IMR-90 (cell line): ENCODE measurements at regions not wholly inside any gene's neighbourhood (a gene's known extent, or its start where the extent isn't known, plus 50 kb on each side); places are given as distances from the start of the nearest gene placed in this dataset.

Source experiments
- ATAC-seq: fragments of 200-7000 bp; cut with Tn5 transposase; 2 replicates; pipeline ENCODE4 v1.9.1; 2020; ENCODE audit warnings: low read depth, mild to moderate bottlenecking, moderate library complexity
- BruUV-seq: library from RNA; stranded (reverse); fragments of 400-500 nt; replicated peaks from 2 replicates; lab custom pipeline; 2021; lab: Mats Ljungman, UMichigan
- CTCF ChIA-PET: fragments of 300-600 bp; formaldehyde crosslinking; extraction: SDS; loops from one replicate; lab custom pipeline; 2021; ENCODE audit warnings: antibody characterized with exemption; lab: Yijun Ruan, JAX
- POLR2A ChIA-PET: fragments of 300-600 bp; sonication (Branson Sonifier 250); formaldehyde crosslinking; loops from one replicate; lab custom pipeline; 2022; ENCODE audit warnings: antibody characterized with exemption; ENCODE audit not compliant: unreplicated experiment; lab: Charles Lee
- DNase-seq: peaks from one replicate; pipeline ENCODE4 v3.0.0; 2013
- H2AFZ ChIP-seq: replicated peaks from 2 replicates; pipeline ENCODE3; 2013; ENCODE audit warnings: low read length, mild to moderate bottlenecking; ENCODE audit not compliant: poor library complexity
- H2AK5ac ChIP-seq: 2 replicates; pipeline ENCODE4 v1.6.1; 2013; ENCODE audit warnings: low read depth, low read length, inconsistent platforms
- H2AK9ac ChIP-seq: replicated peaks from 2 replicates; pipeline ENCODE3; 2013; ENCODE audit warnings: mild to moderate bottlenecking, low read depth, low read length, moderate library complexity; ENCODE audit not compliant: poor library complexity
- H2BK120ac ChIP-seq: 2 replicates; pipeline ENCODE4 v1.6.1; 2013; ENCODE audit warnings: low read depth, low read length, inconsistent platforms
- H2BK15ac ChIP-seq: 3 replicates; pipeline ENCODE4 v1.6.1; 2013; ENCODE audit warnings: low read depth, low read length, inconsistent platforms
- H2BK20ac ChIP-seq: 2 replicates; pipeline ENCODE4 v1.6.1; 2013; ENCODE audit warnings: low read depth, mild to moderate bottlenecking, inconsistent platforms, low read length, moderate library complexity
- H2BK5ac ChIP-seq: 2 replicates; pipeline ENCODE4 v1.6.1; 2013; ENCODE audit warnings: mild to moderate bottlenecking, low read depth, low read length, inconsistent platforms; ENCODE audit not compliant: poor library complexity, severe bottlenecking
- H3K14ac ChIP-seq: replicated peaks from 2 replicates; pipeline ENCODE4 v1.6.1; 2013; ENCODE audit warnings: low read depth, low read length, inconsistent platforms
- H3K18ac ChIP-seq: 2 replicates; pipeline ENCODE4 v1.6.1; 2013; ENCODE audit warnings: low read depth, low read length, control low read depth
- H3K23ac ChIP-seq: 2 replicates; pipeline ENCODE4 v1.6.1; 2013; ENCODE audit warnings: low read depth, low read length, inconsistent platforms
- H3K27ac ChIP-seq: 2 replicates; pipeline ENCODE4 v1.5.1; 2013; ENCODE audit warnings: mild to moderate bottlenecking, control low read depth, low read length; ENCODE audit not compliant: insufficient read depth
- H3K27me3 ChIP-seq: 2 replicates; pipeline ENCODE4 v1.6.1; 2013; ENCODE audit warnings: low read length; ENCODE audit not compliant: control insufficient read depth, insufficient read depth
- H3K36me3 ChIP-seq: 2 replicates; pipeline ENCODE4 v1.6.1; 2013; ENCODE audit warnings: low read length, mixed read lengths; ENCODE audit not compliant: control insufficient read depth, insufficient read depth
- H3K4ac ChIP-seq: 2 replicates; pipeline ENCODE4 v1.6.1; 2013; ENCODE audit warnings: low read depth, low read length, inconsistent platforms
- H3K4me1 ChIP-seq: 2 replicates; pipeline ENCODE4 v1.6.1; 2013; ENCODE audit warnings: low read length, mixed read lengths; ENCODE audit not compliant: control insufficient read depth, insufficient read depth
- H3K4me2 ChIP-seq: 2 replicates; pipeline ENCODE4 v1.6.1; 2013; ENCODE audit warnings: low read depth, mild to moderate bottlenecking, control low read depth, low read length, moderate library complexity
- H3K4me3 ChIP-seq: 2 replicates; pipeline ENCODE4 v1.5.1; 2013; ENCODE audit warnings: low read depth, mild to moderate bottlenecking, control low read depth, low read length, moderate library complexity; ENCODE audit not compliant: insufficient read depth
- H3K56ac ChIP-seq: 2 replicates; pipeline ENCODE4 v1.6.1; 2013; ENCODE audit warnings: low read length, inconsistent platforms; ENCODE audit not compliant: insufficient read depth; ENCODE audit errors: extremely low read depth
- H3K79me1 ChIP-seq, 2 experiments: 2 replicates each; pipeline ENCODE4 v1.6.1; 2013; ENCODE audit warnings: low read length in 2 of 2, inconsistent platforms in 1 of 2, low read depth in 1 of 2
- H3K9ac ChIP-seq: 2 replicates; pipeline ENCODE4 v1.6.1; 2013; ENCODE audit warnings: low read depth, low read length, control low read depth
- H3K9me1 ChIP-seq: 2 replicates; pipeline ENCODE4 v1.6.1; 2013; ENCODE audit warnings: low read length, inconsistent platforms; ENCODE audit not compliant: insufficient read depth
- H3K9me3 ChIP-seq: 2 replicates; pipeline ENCODE4 v1.6.1; 2013; ENCODE audit warnings: low read length; ENCODE audit not compliant: control insufficient read depth, insufficient read depth
- H4K20me1 ChIP-seq: 2 replicates; pipeline ENCODE4 v1.6.1; 2013; ENCODE audit warnings: low read length, inconsistent platforms; ENCODE audit not compliant: insufficient read depth
- H4K5ac ChIP-seq: 2 replicates; pipeline ENCODE4 v1.6.1; 2013; ENCODE audit warnings: mild to moderate bottlenecking, low read depth, low read length, control low read depth
- H4K8ac ChIP-seq, 2 experiments: 2 replicates each; pipeline ENCODE4 v1.6.1; 2013; ENCODE audit warnings: low read depth in 2 of 2, low read length in 2 of 2, control low read depth in 1 of 2, inconsistent platforms in 1 of 2
- H4K91ac ChIP-seq: 2 replicates; pipeline ENCODE4 v1.6.1; 2013; ENCODE audit warnings: low read depth, low read length, inconsistent platforms; ENCODE audit not compliant: insufficient read depth
- BHLHE40 ChIP-seq: fragments of 150-350 bp; IDR thresholded peaks from 2 replicates; pipeline ENCODE4 v1.6.1; 2016; ENCODE audit warnings: mild to moderate bottlenecking, low read depth, low read length
- CEBPB ChIP-seq: IDR thresholded peaks from 2 replicates; pipeline ENCODE4 v1.6.1; 2012; ENCODE audit warnings: low read depth, low read length, improper control_type of control experiment
- CHD1 ChIP-seq: IDR thresholded peaks from 2 replicates; pipeline ENCODE4 v1.6.1; 2012; ENCODE audit warnings: low read depth, low read length, improper control_type of control experiment
- FOS ChIP-seq: fragments of 150-350 bp; IDR thresholded peaks from 2 replicates; pipeline ENCODE4 v1.6.1; 2016; ENCODE audit warnings: low read depth, low read length
- MAFK ChIP-seq: IDR thresholded peaks from 2 replicates; pipeline ENCODE4 v1.6.1; 2012; ENCODE audit warnings: low read depth, low read length, improper control_type of control experiment
- MAZ ChIP-seq: IDR thresholded peaks from 2 replicates; pipeline ENCODE4 v1.6.1; 2012; ENCODE audit warnings: low read depth, mild to moderate bottlenecking, low read length, improper control_type of control experiment, moderate library complexity, borderline replicate concordance
- MXI1 ChIP-seq: IDR thresholded peaks from 2 replicates; pipeline ENCODE4 v1.6.1; 2012; ENCODE audit warnings: low read depth, mild to moderate bottlenecking, low read length, moderate library complexity, borderline replicate concordance
- NFE2L2 ChIP-seq: fragments of 150-350 bp; IDR thresholded peaks from 2 replicates; pipeline ENCODE4 v1.6.1; 2016; ENCODE audit warnings: low read depth, mild to moderate bottlenecking, low read length
- POLR2A ChIP-seq: IDR thresholded peaks from 2 replicates; pipeline ENCODE4 v1.6.1; 2012; ENCODE audit warnings: mild to moderate bottlenecking, low read depth, low read length
- RAD21 ChIP-seq: IDR thresholded peaks from 2 replicates; pipeline ENCODE4 v1.6.1; 2012; ENCODE audit warnings: low read length, improper control_type of control experiment
- RCOR1 ChIP-seq: IDR thresholded peaks from 2 replicates; pipeline ENCODE4 v1.6.1; 2012; ENCODE audit warnings: mild to moderate bottlenecking, low read length, improper control_type of control experiment; ENCODE audit not compliant: insufficient replicate concordance
- RFX5 ChIP-seq: IDR thresholded peaks from 2 replicates; pipeline ENCODE4 v1.8.0; 2012; ENCODE audit warnings: low read depth, mild to moderate bottlenecking, low read length, moderate library complexity
- SMC3 ChIP-seq: fragments of 150-350 bp; IDR thresholded peaks from 2 replicates; pipeline ENCODE4 v1.6.1; 2016; ENCODE audit warnings: low read depth, mild to moderate bottlenecking, antibody characterized with exemption, low read length, moderate library complexity
- dilution Hi-C: fragments of 300-500 bp; cut with HindIII; formaldehyde crosslinking; loops from one replicate; pipeline ENCODE4 v1.14.3; 2018; ENCODE audit warnings: low sequenced_read_pairs; ENCODE audit not compliant: unreplicated experiment
- in situ Hi-C: fragments of 300-500 bp; cut with MboI; formaldehyde crosslinking; loops from 3 replicates; pipeline ENCODE4 v1.14.3; 2019; ENCODE audit warnings: low sequenced_read_pairs, inconsistent platforms, mixed read lengths
- intact Hi-C: fragments of 100-400 bp; cut with micrococcal nuclease; formaldehyde crosslinking; loops from 2 replicates; pipeline ENCODE4 v1.10.0; 2022
- TF ChIP-seq, protein P1 (sequence below): conservative IDR thresholded peaks from 2 replicates; pipeline ENCODE4 v1.5.1; 2012; ENCODE audit warnings: mild to moderate bottlenecking, low read depth, low read length, improper control_type of control experiment
- TF ChIP-seq, protein P2 (sequence below): fragments of 150-350 bp; IDR thresholded peaks from 2 replicates; pipeline ENCODE4 v1.6.1; 2017; ENCODE audit warnings: mild to moderate bottlenecking, antibody characterized with exemption, low read length, low read depth
- TF ChIP-seq, protein P3 (sequence below): fragments of 150-350 bp; IDR thresholded peaks from 2 replicates; pipeline ENCODE4 v1.6.1; 2016; ENCODE audit warnings: low read depth, mild to moderate bottlenecking, low read length, moderate library complexity, borderline replicate concordance

DNA sequence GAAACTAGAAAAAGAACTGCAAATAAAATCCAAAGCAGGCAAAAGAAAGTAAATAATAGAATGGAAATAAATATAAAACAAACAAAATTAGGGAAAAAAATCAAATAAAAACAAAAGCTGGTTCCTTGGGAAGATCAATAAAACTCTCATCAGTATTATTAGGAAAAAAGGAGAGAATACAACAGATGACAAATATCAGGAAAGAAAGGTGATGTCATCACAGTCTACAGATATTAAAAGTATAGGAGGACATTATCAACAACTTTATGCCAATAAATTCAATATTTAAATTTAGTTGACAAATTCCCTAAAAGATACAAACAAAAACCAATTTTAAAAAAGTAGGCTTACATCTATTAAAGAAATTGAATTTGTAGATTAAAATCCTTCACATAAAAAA lies 107.4 kb upstream of the FOXN3 start:
- POLR2A ChIA-PET, result no interaction called here
- intact Hi-C loops (no loop called here), in situ Hi-C loops (no loop called here), dilution Hi-C loops (no loop called here)
- no peak overlapping the region for H2AK9ac ChIP-seq
- peaks cover 3% of the 10 kb centered on the region for H3K9me3 ChIP-seq
- no peak for DNase-seq
- H3K36me3 ChIP-seq, result no peaks in the 10 kb centered on the region
- H3K27me3 ChIP-seq, result no peaks in the 10 kb centered on the region
- no peak overlapping the region for H3K18ac ChIP-seq
- no peak overlapping the region for H3K27ac ChIP-seq
- H3K79me1 ChIP-seq, result peaks cover 6 to 17% of the 10 kb centered on the region in 2 experiments
- H4K8ac ChIP-seq, result no peak overlapping the region
- peaks cover 2% of the 10 kb centered on the region for H3K4me1 ChIP-seq
- no peak overlapping the region for H3K23ac ChIP-seq
- CTCF ChIA-PET, result no interaction called here
- no peak overlapping the region for H2BK20ac ChIP-seq
- no peak overlapping the region for H2BK120ac ChIP-seq
- ATAC-seq, result no peak
- no peak overlapping the region for H3K9ac ChIP-seq
- H2BK5ac ChIP-seq, result no peak overlapping the region
- no peak overlapping the region for H2BK15ac ChIP-seq
- no peak overlapping the region for H2AK5ac ChIP-seq
- H3K4me3 ChIP-seq, result no peak overlapping the region
- no peaks in the 10 kb centered on the region; the same call in 1 of the 2 replicates for H4K20me1 ChIP-seq
- no peak overlapping the region for H4K5ac ChIP-seq
- H3K4ac ChIP-seq, result no peak overlapping the region
- H3K14ac ChIP-seq, result no peak overlapping the region
- H3K4me2 ChIP-seq, result no peak overlapping the region
- TF ChIP-seq RCOR1, result no peak
- no peak for TF ChIP-seq MXI1
- TF ChIP-seq CHD1, result no peak
- TF ChIP-seq POLR2A, result no peak
- TF ChIP-seq, protein P1, sequence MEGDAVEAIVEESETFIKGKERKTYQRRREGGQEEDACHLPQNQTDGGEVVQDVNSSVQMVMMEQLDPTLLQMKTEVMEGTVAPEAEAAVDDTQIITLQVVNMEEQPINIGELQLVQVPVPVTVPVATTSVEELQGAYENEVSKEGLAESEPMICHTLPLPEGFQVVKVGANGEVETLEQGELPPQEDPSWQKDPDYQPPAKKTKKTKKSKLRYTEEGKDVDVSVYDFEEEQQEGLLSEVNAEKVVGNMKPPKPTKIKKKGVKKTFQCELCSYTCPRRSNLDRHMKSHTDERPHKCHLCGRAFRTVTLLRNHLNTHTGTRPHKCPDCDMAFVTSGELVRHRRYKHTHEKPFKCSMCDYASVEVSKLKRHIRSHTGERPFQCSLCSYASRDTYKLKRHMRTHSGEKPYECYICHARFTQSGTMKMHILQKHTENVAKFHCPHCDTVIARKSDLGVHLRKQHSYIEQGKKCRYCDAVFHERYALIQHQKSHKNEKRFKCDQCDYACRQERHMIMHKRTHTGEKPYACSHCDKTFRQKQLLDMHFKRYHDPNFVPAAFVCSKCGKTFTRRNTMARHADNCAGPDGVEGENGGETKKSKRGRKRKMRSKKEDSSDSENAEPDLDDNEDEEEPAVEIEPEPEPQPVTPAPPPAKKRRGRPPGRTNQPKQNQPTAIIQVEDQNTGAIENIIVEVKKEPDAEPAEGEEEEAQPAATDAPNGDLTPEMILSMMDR, result no peak
- TF ChIP-seq RFX5, result no peak
- no peak for TF ChIP-seq NFE2L2
- TF ChIP-seq RAD21, result no peak
- TF ChIP-seq, protein P2, sequence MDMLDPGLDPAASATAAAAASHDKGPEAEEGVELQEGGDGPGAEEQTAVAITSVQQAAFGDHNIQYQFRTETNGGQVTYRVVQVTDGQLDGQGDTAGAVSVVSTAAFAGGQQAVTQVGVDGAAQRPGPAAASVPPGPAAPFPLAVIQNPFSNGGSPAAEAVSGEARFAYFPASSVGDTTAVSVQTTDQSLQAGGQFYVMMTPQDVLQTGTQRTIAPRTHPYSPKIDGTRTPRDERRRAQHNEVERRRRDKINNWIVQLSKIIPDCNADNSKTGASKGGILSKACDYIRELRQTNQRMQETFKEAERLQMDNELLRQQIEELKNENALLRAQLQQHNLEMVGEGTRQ, result no peak
- TF ChIP-seq CEBPB, result no peak
- no peak for TF ChIP-seq SMC3
- no peak for TF ChIP-seq MAFK
- no peak for TF ChIP-seq FOS
- TF ChIP-seq MAZ, result no peak
- TF ChIP-seq, protein P3, sequence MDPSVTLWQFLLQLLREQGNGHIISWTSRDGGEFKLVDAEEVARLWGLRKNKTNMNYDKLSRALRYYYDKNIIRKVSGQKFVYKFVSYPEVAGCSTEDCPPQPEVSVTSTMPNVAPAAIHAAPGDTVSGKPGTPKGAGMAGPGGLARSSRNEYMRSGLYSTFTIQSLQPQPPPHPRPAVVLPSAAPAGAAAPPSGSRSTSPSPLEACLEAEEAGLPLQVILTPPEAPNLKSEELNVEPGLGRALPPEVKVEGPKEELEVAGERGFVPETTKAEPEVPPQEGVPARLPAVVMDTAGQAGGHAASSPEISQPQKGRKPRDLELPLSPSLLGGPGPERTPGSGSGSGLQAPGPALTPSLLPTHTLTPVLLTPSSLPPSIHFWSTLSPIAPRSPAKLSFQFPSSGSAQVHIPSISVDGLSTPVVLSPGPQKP, result no peak
- no peak for TF ChIP-seq BHLHE40
- peaks cover 2% of the 10 kb centered on the region; the same call in 1 of the 2 replicates for H3K9me1 ChIP-seq
- no TSS peak for BruUV-seq
- no peak overlapping the region for H3K56ac ChIP-seq
- no peak overlapping the region for H2AFZ ChIP-seq
- no peak overlapping the region for H4K91ac ChIP-seq
